Thymus (tissue), 11 donors: ENCODE measurements at regions not wholly inside any gene's neighbourhood (a gene's known extent, or its start where the extent isn't known, plus 50 kb on each side); places are given as distances from the start of the nearest gene placed in this dataset.
"Not testable (repeated sequence)": the region's sequence is repeated elsewhere in the genome, so short reads cannot be mapped to it uniquely, and the experiment has no call there.

ENCODE experiments used
- DNase-seq, 9 donors: peaks; one replicate each; pipeline ENCODE4 v3.0.0-alpha.2; 2013; ENCODE audit warnings: low spot score in 9 of 9, low read depth in 6 of 9, missing footprints in 1 of 9
- H3K27ac ChIP-seq, 2 donors: one replicate each; pipeline ENCODE4 v1.5.1; 2013; ENCODE audit warnings: control low read depth in 1 of 2, low read depth in 1 of 2, low read length in 1 of 2, mild to moderate bottlenecking in 1 of 2, moderate library complexity in 1 of 2
- H3K27me3 ChIP-seq, 2 donors: one replicate each; pipeline ENCODE4 v1.5.1; 2013; ENCODE audit warnings: low read length in 1 of 2; ENCODE audit not compliant: control insufficient read depth in 2 of 2, insufficient read depth in 1 of 2
- H3K36me3 ChIP-seq, 2 donors: one replicate each; pipeline ENCODE4 v1.5.1; 2013; ENCODE audit warnings: low read length in 1 of 2, mild to moderate bottlenecking in 1 of 2, moderate library complexity in 1 of 2; ENCODE audit not compliant: control insufficient read depth in 2 of 2, insufficient read depth in 2 of 2
- H3K4me1 ChIP-seq, 2 donors: one replicate each; pipeline ENCODE4 v1.5.1; 2013; ENCODE audit warnings: low read length in 2 of 2; ENCODE audit not compliant: control insufficient read depth in 2 of 2, insufficient read depth in 2 of 2
- H3K4me3 ChIP-seq, 2 donors: one replicate each; pipeline ENCODE4 v1.5.1; 2013; ENCODE audit warnings: low read length in 2 of 2, control low read depth in 1 of 2, mild to moderate bottlenecking in 1 of 2
- H3K9me3 ChIP-seq, 2 donors: one replicate each; pipeline ENCODE4 v1.5.1; 2013; ENCODE audit warnings: low read length in 1 of 2, mild to moderate bottlenecking in 1 of 2; ENCODE audit not compliant: control insufficient read depth in 2 of 2, insufficient read depth in 1 of 2
- WGBS: extraction: QIAGEN DNeasy Blood & Tissue Kit; methylation state at CpG from one replicate; pipeline ENCODE4 v1.1.7; 2013; 5-methylcytosine and 5-hydroxymethylcytosine counted together
- donor health status: healthy.

DNA sequence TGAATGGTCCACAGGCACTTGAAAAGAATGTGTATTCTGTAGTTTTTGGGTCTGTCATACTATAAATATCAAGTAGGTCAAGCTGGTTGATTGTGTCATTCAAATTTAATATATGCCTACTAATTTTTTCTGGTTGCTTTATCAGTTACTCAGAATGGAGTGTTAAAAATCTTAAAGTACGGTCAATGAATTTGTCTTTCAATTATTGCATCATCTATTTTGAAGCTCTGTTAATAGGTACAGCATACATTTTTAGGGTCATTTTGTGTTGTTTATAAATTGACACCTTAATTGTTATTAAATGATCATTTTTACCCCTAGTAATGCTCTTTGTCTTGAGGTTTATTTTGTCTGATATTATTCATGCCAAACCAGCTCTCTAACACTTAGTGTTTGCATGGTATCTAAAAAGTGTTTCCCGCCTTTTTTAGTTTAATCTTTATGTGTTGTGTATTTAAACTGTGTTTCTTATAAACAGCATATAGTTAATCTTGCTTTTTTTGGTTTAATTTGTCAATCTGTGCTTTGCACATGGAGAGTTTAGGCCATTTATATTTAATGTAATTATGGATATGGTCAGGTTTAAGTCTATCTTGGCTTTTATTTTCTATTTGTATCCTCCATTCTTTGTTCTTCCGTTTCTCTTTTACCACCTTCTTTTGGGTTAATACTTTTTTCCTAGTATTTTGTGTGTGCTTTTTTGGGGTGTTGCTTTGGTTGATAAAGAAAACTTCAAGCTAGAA lies 204.9 kb upstream of the EEF2KMT start:
- H3K9me3 ChIP-seq, result no peaks in the 10 kb centered on the region
- no peak overlapping the region for H3K27ac ChIP-seq
- H3K27me3 ChIP-seq, result no peaks in the 10 kb centered on the region
- H3K4me1 ChIP-seq, result no peaks in the 10 kb centered on the region
- no peak for DNase-seq
- no peaks in the 10 kb centered on the region for H3K36me3 ChIP-seq
- WGBS, result 95% methylated on average over 3 of the region's 3 CpGs
- H3K4me3 ChIP-seq, result no peak overlapping the region

DNA sequence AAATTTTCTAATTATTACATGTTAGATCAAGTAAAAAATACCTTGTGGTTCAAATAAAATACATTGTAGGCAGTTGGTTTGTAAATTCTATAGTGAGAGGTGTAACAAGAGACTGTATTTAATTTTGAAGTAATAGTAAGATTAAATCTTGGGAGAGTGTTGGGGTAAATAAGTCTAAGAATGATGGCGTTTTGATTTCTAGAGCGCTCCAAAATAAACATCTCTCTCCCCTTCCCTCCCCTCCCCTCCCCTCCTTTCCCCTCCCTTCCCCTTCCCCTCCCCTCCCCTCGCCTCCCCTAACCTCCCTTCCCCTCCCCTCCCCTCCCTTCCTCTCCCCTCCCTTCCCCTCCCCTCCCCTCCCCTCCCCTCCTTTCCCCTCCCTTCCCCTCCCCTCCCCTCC lies 200.6 kb upstream of the EEF2KMT start:
- Histone ChIP-seq H3K4me1 (no peaks in the 10 kb centered on the region), H3K9me3 (no peaks in the 10 kb centered on the region), H3K27ac (no peak overlapping the region), H3K4me3 (no peak overlapping the region), H3K36me3 (no peaks in the 10 kb centered on the region), H3K27me3 (no peaks in the 10 kb centered on the region)
- no peak for DNase-seq
- WGBS, result 60% methylated on average over 2 of the region's 3 CpGs

DNA sequence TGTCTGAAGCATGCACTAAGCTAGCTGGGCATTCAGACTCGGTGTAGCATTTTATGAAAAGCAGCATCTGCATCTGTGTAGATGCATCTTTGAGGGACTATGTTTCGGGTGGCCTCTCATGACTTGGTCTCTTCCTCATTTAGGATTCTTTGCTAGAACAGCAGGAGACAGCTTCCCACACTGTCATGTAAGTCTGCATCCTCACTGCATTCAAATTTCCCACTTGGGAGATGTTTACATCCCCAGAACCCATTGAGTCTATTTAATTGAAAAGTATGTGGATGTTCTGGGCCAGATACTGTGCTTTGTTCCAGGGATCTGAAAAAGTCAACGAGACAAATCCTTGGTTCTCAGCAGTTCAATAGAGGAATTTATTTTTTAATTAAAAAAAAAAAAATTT lies 198.6 kb upstream of the EEF2KMT start:
- no peaks in the 10 kb centered on the region for H3K9me3 ChIP-seq
- no peaks in the 10 kb centered on the region for H3K36me3 ChIP-seq
- no peaks in the 10 kb centered on the region for H3K27me3 ChIP-seq
- WGBS, result 74% methylated on average over 3 of the region's 3 CpGs
- H3K4me1 ChIP-seq, result no peaks in the 10 kb centered on the region
- DNase-seq, result no peak
- no peak overlapping the region for H3K27ac ChIP-seq
- no peak overlapping the region for H3K4me3 ChIP-seq

DNA sequence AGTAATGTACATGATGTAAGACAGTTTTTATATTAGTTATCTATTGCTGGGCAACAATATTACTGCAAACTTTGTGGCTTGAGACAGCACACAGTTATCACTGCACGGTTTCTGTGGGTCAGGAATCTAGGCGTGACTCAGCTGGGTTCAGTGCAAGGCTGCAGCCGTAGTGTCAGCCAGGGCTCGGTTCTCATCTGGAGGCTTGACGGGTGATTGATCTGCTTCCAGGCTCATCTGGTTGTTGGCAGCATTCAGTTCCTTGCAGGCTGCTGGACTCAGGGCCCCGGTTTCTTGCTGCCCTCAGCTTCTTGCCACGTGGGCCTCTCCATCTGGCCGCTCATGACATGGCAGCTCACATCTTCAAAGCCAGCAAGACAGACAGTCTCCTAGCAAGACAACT lies 197.7 kb upstream of the EEF2KMT start:
- not testable (repeated sequence) for H3K36me3 ChIP-seq, H3K4me1 ChIP-seq, H3K4me3 ChIP-seq, H3K9me3 ChIP-seq, DNase-seq, H3K27me3 ChIP-seq, H3K27ac ChIP-seq
- 76% methylated on average over 8 of the region's 8 CpGs for WGBS

DNA sequence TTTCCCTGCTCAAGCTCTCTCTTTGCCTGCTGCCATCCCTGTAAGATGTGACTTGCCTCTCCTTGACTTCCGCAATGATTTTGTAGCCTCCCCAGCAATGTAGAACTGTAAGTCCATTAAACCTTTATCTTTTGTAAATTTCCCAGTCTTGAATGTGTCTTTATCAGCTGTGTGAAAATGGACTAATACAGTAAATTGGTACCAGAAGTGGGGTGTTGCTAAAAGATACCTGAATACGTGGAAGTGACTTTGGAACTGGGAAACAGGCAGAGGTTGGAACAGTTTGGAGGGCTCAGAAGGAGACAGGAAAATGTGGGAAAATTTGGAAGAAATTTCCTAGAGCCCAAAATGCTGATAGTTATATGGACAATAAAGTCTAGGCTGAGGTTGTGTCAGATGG lies 184.6 kb upstream of the EEF2KMT start:
- 97% methylated on average over 2 of the region's 2 CpGs for WGBS
- not testable (repeated sequence) for H3K4me3 ChIP-seq, H3K27ac ChIP-seq, H3K27me3 ChIP-seq, DNase-seq, H3K4me1 ChIP-seq, H3K9me3 ChIP-seq, H3K36me3 ChIP-seq

DNA sequence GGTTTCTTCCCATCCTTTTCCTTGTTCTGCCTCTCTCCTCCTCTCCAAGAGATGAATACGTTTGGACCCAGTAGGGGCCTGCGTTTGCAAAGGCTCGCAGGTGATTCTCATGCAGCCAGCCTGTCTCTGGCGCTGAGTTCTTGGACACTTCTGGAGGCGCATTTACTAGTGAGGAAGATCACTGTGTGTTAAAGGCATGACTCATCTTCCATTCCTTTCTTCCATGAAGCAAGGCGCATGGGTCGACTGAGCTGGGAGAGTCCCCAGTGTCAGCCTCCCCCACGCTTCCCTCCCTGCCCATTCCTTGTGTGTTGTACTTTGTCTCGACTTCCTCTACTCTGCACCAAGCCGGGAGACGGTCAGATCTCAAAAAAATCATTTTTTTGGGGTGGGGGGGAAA lies 159.9 kb upstream of the EEF2KMT start:
- WGBS, result 73% methylated on average over 11 of the region's 11 CpGs
- no peaks in the 10 kb centered on the region for H3K27me3 ChIP-seq
- no peaks in the 10 kb centered on the region for H3K36me3 ChIP-seq
- no peaks in the 10 kb centered on the region for H3K9me3 ChIP-seq
- no peak overlapping the region for H3K27ac ChIP-seq
- H3K4me3 ChIP-seq, result no peak overlapping the region
- DNase-seq, result no peak
- H3K4me1 ChIP-seq, result no peaks in the 10 kb centered on the region

DNA sequence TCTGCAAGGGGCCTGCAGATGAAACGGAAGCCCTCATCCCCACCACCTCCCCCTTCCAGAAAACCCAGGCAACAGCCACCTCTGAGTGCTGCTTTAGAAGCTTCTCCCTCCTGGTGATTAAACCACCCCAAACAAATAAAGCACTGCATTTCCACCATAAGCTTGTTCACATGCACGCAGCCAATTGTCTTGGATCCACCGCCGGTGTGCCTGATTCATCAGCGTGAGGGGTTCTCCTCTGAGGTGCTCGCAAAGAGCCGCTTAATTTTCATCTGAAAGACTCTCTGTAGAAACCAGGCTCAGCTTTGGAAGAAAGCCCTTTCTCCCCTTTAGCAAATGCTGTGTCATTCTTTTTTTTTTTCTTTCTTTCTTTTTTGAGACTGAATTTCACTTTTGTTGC lies 155.2 kb upstream of the EEF2KMT start:
- 45% methylated on average over 7 of the region's 7 CpGs for WGBS
- Histone ChIP-seq H3K27ac (no peak overlapping the region), H3K27me3 (no peaks in the 10 kb centered on the region), H3K36me3 (no peaks in the 10 kb centered on the region), H3K4me3 (no peak overlapping the region), H3K4me1 (no peaks in the 10 kb centered on the region), H3K9me3 (no peaks in the 10 kb centered on the region)
- no peak for DNase-seq

DNA sequence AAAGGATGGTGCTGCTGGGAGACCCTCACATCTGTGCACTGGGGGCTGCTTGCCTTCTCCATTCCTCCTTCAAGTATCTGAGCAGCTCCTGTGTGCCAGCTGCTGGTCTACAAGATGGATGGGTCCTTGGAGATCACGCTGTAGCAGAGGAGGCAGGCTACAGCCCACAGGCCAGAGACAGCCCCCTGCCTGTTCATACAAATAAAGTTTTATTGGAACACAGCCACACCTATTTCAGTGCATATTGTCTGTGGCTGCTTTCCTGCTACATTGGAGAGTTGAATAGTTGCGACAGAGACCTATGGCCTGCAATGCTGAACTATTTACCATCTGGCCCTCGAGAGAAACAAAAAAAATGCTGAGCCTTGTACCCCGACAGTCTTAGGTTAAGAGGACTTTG lies 149.8 kb upstream of the EEF2KMT start:
- WGBS, result 76% methylated on average over 4 of the region's 4 CpGs
- not testable (repeated sequence) for H3K36me3 ChIP-seq

DNA sequence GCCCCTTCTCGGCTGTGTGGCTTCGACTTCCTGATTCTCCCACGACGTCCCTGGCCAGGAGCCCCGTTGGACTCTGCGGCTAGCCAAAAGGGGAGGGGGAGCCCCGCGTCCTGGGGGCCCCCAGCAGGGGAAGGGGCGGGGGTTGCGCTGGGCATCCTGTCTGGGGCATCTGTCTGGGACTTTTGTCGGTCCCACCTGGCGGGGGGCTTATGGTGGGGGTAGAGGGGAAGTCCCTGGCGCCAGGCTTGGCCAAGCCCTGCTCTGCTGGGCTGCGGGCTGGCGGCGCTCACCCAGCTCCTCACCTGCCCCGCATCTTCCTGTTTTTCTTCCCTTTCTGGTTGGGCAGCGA lies 142.7 kb upstream of the EEF2KMT start:
- H3K9me3 ChIP-seq, H3K4me3 ChIP-seq, H3K36me3 ChIP-seq, H3K27ac ChIP-seq, DNase-seq, H3K4me1 ChIP-seq: not testable (repeated sequence)
- WGBS, result 2% methylated on average over 15 of the region's 18 CpGs
- H3K27me3 ChIP-seq, result peaks cover 6 to 18% of the 10 kb centered on the region in 2 donors

More for the DNA sequence above, 149.8 kb upstream of the EEF2KMT start:
- not testable (repeated sequence) for H3K4me3 ChIP-seq, H3K4me1 ChIP-seq, DNase-seq, H3K9me3 ChIP-seq, H3K27me3 ChIP-seq, H3K27ac ChIP-seq
